IMR-90 (cell line): ENCODE measurements at regions not wholly inside any gene's neighbourhood (a gene's known extent, or its start where the extent isn't known, plus 50 kb on each side); places are given as distances from the start of the nearest gene placed in this dataset.

ENCODE experiments used
- CEBPB ChIP-seq: IDR thresholded peaks from 2 replicates; pipeline ENCODE4 v1.6.1; 2012; ENCODE audit warnings: low read depth, low read length, improper control_type of control experiment
- CTCF ChIP-seq: conservative IDR thresholded peaks from 2 replicates; pipeline ENCODE4 v1.5.1; 2012; ENCODE audit warnings: mild to moderate bottlenecking, low read depth, low read length, improper control_type of control experiment
- FOS ChIP-seq: fragments of 150-350 bp; IDR thresholded peaks from 2 replicates; pipeline ENCODE4 v1.6.1; 2016; ENCODE audit warnings: low read depth, low read length
- MAZ ChIP-seq: IDR thresholded peaks from 2 replicates; pipeline ENCODE4 v1.6.1; 2012; ENCODE audit warnings: low read depth, mild to moderate bottlenecking, low read length, improper control_type of control experiment, moderate library complexity, borderline replicate concordance
- POLR2A ChIP-seq: IDR thresholded peaks from 2 replicates; pipeline ENCODE4 v1.6.1; 2012; ENCODE audit warnings: mild to moderate bottlenecking, low read depth, low read length
- RFX5 ChIP-seq: IDR thresholded peaks from 2 replicates; pipeline ENCODE4 v1.8.0; 2012; ENCODE audit warnings: low read depth, mild to moderate bottlenecking, low read length, moderate library complexity
- SMC3 ChIP-seq: fragments of 150-350 bp; IDR thresholded peaks from 2 replicates; pipeline ENCODE4 v1.6.1; 2016; ENCODE audit warnings: low read depth, mild to moderate bottlenecking, antibody characterized with exemption, low read length, moderate library complexity
- TF ChIP-seq, protein P1 (sequence below): fragments of 150-350 bp; IDR thresholded peaks from 2 replicates; pipeline ENCODE4 v1.6.1; 2016; ENCODE audit warnings: low read depth, mild to moderate bottlenecking, low read length, moderate library complexity, borderline replicate concordance

- TF ChIP-seq, protein P1, sequence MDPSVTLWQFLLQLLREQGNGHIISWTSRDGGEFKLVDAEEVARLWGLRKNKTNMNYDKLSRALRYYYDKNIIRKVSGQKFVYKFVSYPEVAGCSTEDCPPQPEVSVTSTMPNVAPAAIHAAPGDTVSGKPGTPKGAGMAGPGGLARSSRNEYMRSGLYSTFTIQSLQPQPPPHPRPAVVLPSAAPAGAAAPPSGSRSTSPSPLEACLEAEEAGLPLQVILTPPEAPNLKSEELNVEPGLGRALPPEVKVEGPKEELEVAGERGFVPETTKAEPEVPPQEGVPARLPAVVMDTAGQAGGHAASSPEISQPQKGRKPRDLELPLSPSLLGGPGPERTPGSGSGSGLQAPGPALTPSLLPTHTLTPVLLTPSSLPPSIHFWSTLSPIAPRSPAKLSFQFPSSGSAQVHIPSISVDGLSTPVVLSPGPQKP = no peak
- TF ChIP-seq CTCF (no peak), CEBPB (no peak), POLR2A (no peak), RFX5 (no peak), SMC3 (no peak), MAZ (no peak), FOS (no peak)
Observed at GRCh38 chr18:55054021-55054990, 95.0 kb upstream of the CCDC68 start.
